Motor neuron (in vitro differentiated cells): ENCODE measurements at regions not wholly inside any gene's neighbourhood (a gene's known extent, or its start where the extent isn't known, plus 50 kb on each side); places are given as distances from the start of the nearest gene placed in this dataset.

Experiments
- ATAC-seq, 8 experiments: fragments of 200-7000 bp; cut with Tn5 transposase; replicated peaks in 6 of 8; 2 replicates each; pipeline ENCODE4 v1.8.0; 2021; ENCODE audit warnings: mild to moderate bottlenecking in 8 of 8, moderate library complexity in 8 of 8
- H3K27ac ChIP-seq, 2 donors: fragments of 250-450 bp; sonication (Bioruptor Pico); 2 replicates each; pipeline ENCODE4 v1.9.0; 2021; ENCODE audit warnings: antibody characterized with exemption in 2 of 2, mild to moderate bottlenecking in 2 of 2, moderate library complexity in 1 of 2
- H3K4me1 ChIP-seq, 2 donors: fragments of 250-450 bp; sonication (Bioruptor Pico); replicated peaks in 1 of 2; 2 replicates each; pipeline ENCODE4 v1.6.1; 2021; ENCODE audit warnings: antibody characterized with exemption in 2 of 2, mild to moderate bottlenecking in 2 of 2, moderate library complexity in 1 of 2
- H3K4me3 ChIP-seq, 5 donors: fragments of 250-450 bp; sonication (Bioruptor Pico); 2 replicates each; pipeline ENCODE4 v1.9.0; 2021; ENCODE audit warnings: antibody characterized with exemption in 5 of 5, mild to moderate bottlenecking in 5 of 5, moderate library complexity in 4 of 5
- WGBS, 10 experiments: fragments of 450-650 bp; shearing (Covaris generic); methylation state at CpG; one replicate each; pipeline ENCODE4 v1.0.0; 2022; 5-methylcytosine and 5-hydroxymethylcytosine counted together
- in situ Hi-C, 9 experiments: fragments of 400-800 bp; cut with MboI; loops; one replicate each; pipeline ENCODE4 v1.15.0; 2021; ENCODE audit warnings: low sequenced_read_pairs in 9 of 9, low pct_unique_long_range_greater_than_20kb in 2 of 9; ENCODE audit not compliant: unreplicated experiment in 9 of 9

DNA sequence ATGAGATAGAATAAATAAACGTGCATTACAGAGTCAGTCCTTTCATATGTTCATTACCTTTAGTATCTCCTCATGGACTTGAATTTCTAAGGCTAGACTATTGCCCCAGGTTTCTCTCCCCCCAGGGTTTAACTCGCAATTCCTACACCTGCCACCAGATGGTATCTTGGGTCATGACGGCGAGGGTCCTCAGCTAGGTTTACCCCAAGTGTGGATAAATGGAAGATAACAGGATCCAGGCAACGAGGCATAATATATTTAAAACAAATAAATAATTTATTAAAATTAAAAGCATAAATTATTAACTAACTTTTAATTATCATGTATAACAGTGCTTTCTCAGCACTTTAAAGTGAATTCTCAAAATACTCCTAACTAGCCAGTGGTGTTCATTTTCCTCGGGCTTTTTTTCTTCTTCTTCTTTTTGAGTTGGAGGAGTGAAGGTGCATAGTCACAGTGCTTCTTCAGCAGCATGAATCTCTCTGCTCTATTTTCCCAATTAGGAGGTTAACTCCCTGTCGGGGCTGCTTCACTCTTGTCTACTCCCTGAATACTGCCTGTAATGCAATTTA, 243.5 kb upstream of the CAND1 start:
- 12 to 71% (median 43%) methylated on average over 2 to 7 of the region's 7 CpGs for WGBS, 10 experiments
- peak in 3 of 8 experiments; percentile 24 to 69 (median 30) for ATAC-seq
- H3K4me1 ChIP-seq: peaks cover 0 to 17% of the 10 kb centered on the region in 2 donors
- no peak overlapping the region for H3K27ac ChIP-seq
- no peak overlapping the region for H3K4me3 ChIP-seq
- in situ Hi-C loops: no loop called here

DNA sequence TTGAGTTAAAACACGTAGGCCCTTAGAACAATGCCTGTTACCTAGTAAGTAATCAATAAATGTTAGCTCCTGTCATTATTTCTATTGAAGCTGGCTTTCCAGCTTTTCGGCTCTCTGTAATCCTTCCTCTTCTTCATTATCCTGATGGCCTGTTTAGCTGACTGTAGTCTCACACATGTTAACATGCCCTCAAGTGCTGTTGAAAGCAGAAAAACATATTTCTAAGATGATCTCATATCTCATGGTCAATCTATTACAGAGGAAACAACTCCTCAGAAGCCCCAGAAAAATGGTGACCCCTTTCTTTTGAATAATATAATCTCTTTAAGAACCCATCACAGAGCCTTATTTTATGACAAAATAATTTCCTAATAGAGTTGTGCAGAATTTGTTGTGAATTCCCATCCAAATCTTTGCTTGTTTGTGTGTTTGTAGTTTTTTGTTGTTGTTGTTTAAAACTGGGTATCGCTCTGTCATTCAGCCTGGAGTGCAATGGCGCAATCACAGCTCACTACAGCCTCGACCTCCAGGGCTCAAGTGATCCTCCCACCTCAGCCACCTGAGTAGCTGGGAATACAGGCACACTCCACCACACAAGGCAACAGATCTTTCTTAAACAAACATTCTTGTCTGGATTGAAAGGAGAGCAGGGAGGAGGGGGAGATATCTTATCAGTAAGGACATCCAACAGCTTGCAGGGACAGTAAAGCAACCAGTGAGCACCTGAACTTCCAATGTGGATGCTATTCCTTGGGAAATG, 242.5 kb upstream of the CAND1 start:
- in situ Hi-C loops: no loop called here
- peak in 2 of 8 experiments; percentile 39 to 51 for ATAC-seq
- 0 to 83% (median 65%) methylated on average over 1 to 5 of the region's 5 CpGs for WGBS, 10 experiments
- Histone ChIP-seq H3K27ac (no peak overlapping the region), H3K4me3 (no peak overlapping the region), H3K4me1 (peaks cover 0 to 17% of the 10 kb centered on the region in 2 donors)

DNA sequence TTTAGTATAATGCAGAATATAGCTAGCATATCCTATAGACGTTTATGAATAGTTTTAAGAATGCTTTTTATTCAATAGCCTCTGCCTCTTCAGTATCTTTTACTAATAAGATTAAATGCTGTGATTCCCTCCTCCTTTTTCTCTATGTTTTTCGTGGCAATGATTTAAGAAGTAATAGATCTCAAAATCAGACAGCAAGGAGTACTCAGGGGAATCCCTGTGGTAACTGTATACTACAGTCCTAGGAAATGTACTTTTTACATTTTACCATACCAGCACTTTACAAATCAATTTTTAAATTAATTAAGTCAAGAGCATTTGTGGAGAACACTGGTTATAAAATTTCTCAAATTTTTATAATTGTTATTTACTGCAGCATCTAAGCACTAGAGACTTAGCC, 240.6 kb upstream of the CAND1 start:
- peak in 3 of 8 experiments; percentile 37 to 60 (median 50) for ATAC-seq
- in situ Hi-C loops: no loop called here
- 0 to 83% (median 55%) methylated on average over 1 to 2 of the region's 2 CpGs for WGBS, 10 experiments
- H3K4me3 ChIP-seq: no peak overlapping the region
- H3K27ac ChIP-seq: no peak overlapping the region
- H3K4me1 ChIP-seq: peaks cover 0 to 17% of the 10 kb centered on the region in 2 donors

DNA sequence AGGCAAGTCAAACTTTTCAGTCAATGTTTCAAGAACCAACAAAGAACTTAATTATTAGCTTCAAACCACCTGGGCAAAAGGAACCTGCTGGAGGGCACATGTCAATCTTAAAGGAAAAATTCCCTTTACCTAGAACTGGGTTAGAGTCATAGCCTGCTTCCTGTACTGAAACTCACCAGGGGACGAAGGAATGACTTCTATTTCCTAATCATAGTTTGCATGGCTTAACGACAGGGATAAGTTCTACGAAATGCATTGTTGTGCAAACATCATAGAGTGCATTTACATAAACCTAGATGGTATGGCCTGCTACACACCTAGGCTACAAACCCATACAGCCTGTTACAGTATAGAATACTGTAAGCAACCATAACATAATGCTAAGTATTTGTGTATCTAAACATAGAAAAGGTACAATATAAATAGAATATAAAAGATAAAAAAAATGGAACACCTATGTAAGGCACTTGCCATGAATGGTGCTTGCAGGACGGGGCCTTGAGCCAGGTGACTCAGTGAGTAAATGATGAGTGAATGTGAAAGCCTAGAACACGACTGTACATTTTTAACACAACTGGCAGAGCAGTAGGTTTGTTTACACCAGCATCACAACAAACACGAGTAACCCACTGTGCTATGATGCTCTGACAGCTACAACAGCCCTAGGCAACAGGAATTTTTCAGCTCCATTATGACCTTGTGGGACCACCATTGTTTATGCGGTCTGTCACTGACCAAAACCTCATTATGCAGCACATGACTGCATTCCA, 234.9 kb upstream of the CAND1 start:
- no peak overlapping the region for H3K4me3 ChIP-seq
- WGBS, 10 experiments: 3 to 100% (median 65%) methylated on average over 1 to 6 of the region's 7 CpGs; no CpG with 5 or more reads in 1 of the 10 experiments
- in situ Hi-C loops: no loop called here

GRCh38 chr12:67035121-67035520, 234.0 kb upstream of the CAND1 start:
- in situ Hi-C loops: no loop called here
- H3K4me3 ChIP-seq: no peak overlapping the region
- ATAC-seq: no peak
- H3K27ac ChIP-seq: no peak overlapping the region
- 0 to 34% (median 10%) methylated on average over 1 to 5 of the region's 5 CpGs; no CpG with 5 or more reads in 1 of the 10 experiments for WGBS, 10 experiments
- peaks cover 3 to 7% of the 10 kb centered on the region in 2 donors for H3K4me1 ChIP-seq

More for the DNA sequence above, 234.9 kb upstream of the CAND1 start:
- ATAC-seq: peak in 1 of 8 experiments; percentile 57
- Histone ChIP-seq H3K4me1 (peaks cover 3 to 7% of the 10 kb centered on the region in 2 donors), H3K27ac (no peak overlapping the region)

GRCh38 chr12:67038486-67038885, 230.7 kb upstream of the CAND1 start:
- in situ Hi-C loops: no loop called here
- WGBS, 10 experiments: 21 to 100% (median 80%) methylated on average over 1 to 2 of the region's 2 CpGs
- H3K4me1 ChIP-seq: peaks cover 12 to 14% of the 10 kb centered on the region in 2 donors

DNA sequence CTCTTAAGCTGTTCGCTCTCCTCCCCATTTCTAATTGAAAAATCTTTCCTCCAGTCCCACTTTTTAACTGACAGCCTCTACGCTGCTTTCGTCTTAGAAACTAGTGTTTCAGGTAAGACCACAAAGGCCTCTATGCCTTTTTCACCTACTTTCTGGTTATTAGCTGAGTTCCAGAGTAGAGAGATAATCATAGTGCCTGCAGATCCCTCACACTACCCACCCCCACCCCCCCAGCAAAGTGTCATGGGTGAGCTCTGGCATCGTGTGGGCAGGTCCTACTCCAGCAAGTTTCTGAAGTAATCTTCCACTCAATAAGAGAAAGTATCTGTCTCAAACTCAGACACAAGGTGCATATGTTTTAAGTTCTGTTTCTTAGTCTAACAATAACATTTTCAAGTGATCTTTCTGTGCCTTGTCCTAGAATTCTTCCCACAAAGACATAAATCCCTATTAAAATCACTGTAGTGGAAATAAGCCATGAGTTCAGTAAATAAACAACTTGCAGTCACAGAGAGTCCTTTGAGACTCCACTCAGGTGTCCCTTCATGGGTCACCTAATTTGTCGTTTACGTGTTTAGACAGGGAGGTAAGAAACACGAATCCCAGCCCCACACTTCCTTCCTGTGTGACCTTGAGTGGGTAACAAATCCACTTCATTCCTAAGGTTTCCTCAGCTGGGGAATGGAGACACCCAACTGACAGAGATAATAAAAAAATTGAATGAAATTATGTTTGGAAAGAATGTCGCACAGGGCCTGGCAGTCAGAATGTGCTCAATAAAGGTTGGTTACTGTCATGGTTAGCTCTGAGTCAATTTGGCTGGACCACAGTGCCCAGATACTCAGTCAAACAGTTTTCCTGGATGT, 228.9 kb upstream of the CAND1 start:
- H3K4me1 ChIP-seq: peaks cover 7 to 12% of the 10 kb centered on the region in 2 donors
- in situ Hi-C loops: no loop called here
- H3K27ac ChIP-seq: no peak overlapping the region
- no peak overlapping the region for H3K4me3 ChIP-seq
- ATAC-seq: no peak
- 21 to 100% (median 77%) methylated on average over 1 to 8 of the region's 8 CpGs for WGBS, 10 experiments

More at GRCh38 chr12:67038486-67038885, 230.7 kb upstream of the CAND1 start:
- no peak for ATAC-seq
- Histone ChIP-seq H3K27ac (no peak overlapping the region), H3K4me3 (no peak overlapping the region)

- no peak for ATAC-seq
- in situ Hi-C loops: no loop called here
- no peak overlapping the region for H3K4me3 ChIP-seq
- no peak overlapping the region for H3K27ac ChIP-seq
- H3K4me1 ChIP-seq: peaks cover 7 to 12% of the 10 kb centered on the region in 2 donors
Measured at GRCh38 chr12:67040861-67041137, 228.4 kb upstream of the CAND1 start.

DNA sequence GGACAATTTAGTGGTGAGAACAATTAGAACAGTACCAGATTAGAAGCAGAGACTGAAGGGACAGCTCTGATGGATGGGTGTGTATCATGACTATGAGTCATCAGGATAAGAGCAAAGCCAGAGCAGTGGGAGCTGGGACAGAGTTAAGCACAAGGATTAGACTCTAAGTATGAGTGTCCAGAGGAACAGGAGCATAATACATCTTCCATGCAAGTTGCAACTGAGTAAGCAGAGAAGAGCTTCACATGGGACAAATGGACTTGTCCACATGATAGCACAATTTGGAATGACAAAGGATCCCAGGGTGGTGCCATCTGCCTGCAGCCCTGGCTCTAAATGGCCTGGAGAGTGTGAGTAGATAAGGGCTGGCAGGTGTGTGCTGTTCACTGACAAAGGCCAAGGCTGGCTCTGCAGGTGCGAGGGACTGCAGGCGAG, 226.4 kb upstream of the CAND1 start:
- H3K27ac ChIP-seq: no peak overlapping the region
- ATAC-seq: peak in 7 of 8 experiments; percentile 94 to 100 (median 99)
- 67 to 83% (median 76%) methylated on average over 1 to 2 of the region's 2 CpGs; no CpG with 5 or more reads in 7 of the 10 experiments for WGBS, 10 experiments
- H3K4me1 ChIP-seq: peaks cover 7 to 18% of the 10 kb centered on the region in 2 donors
- no peak overlapping the region for H3K4me3 ChIP-seq
- in situ Hi-C loops: no loop called here

GRCh38 chr12:67043771-67044170, 225.4 kb upstream of the CAND1 start:
- Histone ChIP-seq H3K4me3 (no peak overlapping the region), H3K27ac (no peak overlapping the region), H3K4me1 (peaks cover 7 to 15% of the 10 kb centered on the region in 2 donors)
- no peak for ATAC-seq
- WGBS, 10 experiments: 0 to 100% (median 0%) methylated on average over 1 of the region's 1 CpG; no CpG with 5 or more reads in 3 of the 10 experiments
- in situ Hi-C loops: no loop called here

DNA sequence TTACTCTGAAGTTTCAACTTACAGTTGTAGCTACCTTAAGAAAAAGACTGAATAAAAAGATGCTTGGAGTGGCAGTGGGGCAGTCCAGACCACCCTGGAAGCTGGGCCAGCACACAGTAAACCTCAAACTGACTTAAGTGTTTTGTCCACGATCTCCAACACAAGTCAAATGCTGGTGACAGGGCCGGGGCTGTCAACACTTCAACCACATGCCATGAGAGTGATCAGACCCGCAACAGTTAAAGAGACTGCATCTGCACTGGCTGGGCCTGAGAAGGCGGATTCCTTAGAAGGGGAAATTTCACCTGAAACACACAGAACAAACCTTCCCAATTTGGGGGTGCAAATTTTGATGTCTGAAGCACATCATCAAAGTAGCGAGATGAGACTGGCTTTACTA, 223.5 kb upstream of the CAND1 start:
- Histone ChIP-seq H3K4me1 (peaks cover 7 to 15% of the 10 kb centered on the region in 2 donors), H3K27ac (no peak overlapping the region), H3K4me3 (no peak overlapping the region)
- in situ Hi-C loops: no loop called here
- 17 to 100% (median 88%) methylated on average over 1 to 5 of the region's 5 CpGs; no CpG with 5 or more reads in 3 of the 10 experiments for WGBS, 10 experiments
- ATAC-seq: no peak

- no peak overlapping the region for H3K4me3 ChIP-seq
- peaks cover 7 to 15% of the 10 kb centered on the region in 2 donors for H3K4me1 ChIP-seq
- in situ Hi-C loops: no loop called here
- ATAC-seq: no peak
- no peak overlapping the region for H3K27ac ChIP-seq
- 0 to 100% (median 81%) methylated on average over 1 to 4 of the region's 4 CpGs; no CpG with 5 or more reads in 3 of the 10 experiments for WGBS, 10 experiments
Measured at GRCh38 chr12:67046062-67046461, 223.1 kb upstream of the CAND1 start.
